ENCODE measurements at regions not wholly inside any gene's neighbourhood (a gene's known extent, or its start where the extent isn't known, plus 50 kb on each side); places are given as distances from the start of the nearest gene placed in this dataset.

DNA sequence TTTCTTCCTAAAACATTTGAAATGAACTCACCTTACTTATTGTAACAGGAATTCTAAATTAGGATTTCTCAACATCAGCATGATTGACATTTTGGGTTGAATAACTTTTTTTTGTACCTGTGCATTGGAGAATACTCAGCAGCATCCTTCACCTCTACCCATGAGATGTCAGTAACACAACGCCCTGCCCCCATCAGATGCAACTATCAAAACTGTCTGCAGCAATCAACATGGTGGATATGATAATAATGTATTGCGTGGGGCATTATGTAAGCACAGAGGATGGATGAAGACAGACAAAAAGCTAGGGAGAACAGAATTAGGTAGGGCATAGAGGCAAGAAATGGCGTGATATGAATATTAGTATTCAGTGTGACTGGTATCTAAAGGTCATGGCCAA is 94.1 kb downstream of the PLK2 start:
- TF ChIP-seq ZNF274 (IDR thresholded peaks at IDR 0.05; ENCODE audit: low read depth, low read length) (no peak), YY1 (IDR thresholded peaks at IDR 0.05; ENCODE audit: insufficient read depth, insufficient read length) (no peak)
